NB4 (cell line): ENCODE measurements at regions not wholly inside any gene's neighbourhood (a gene's known extent, or its start where the extent isn't known, plus 50 kb on each side); places are given as distances from the start of the nearest gene placed in this dataset.

Experiments
- DNase-seq: peaks from one replicate; pipeline ENCODE4 v3.0.0; 2010; ENCODE audit warnings: low read depth
- H3K4me3 ChIP-seq: one replicate; pipeline ENCODE4 v1.5.1; 2011; ENCODE audit warnings: mild to moderate bottlenecking, low read depth, low read length, moderate library complexity
- CTCF ChIP-seq: IDR thresholded peaks from one replicate; pipeline ENCODE4 v1.5.1; 2012; ENCODE audit warnings: low read depth, low read length
- MYC ChIP-seq: IDR thresholded peaks from 2 replicates; pipeline ENCODE4 v1.6.1; 2011; ENCODE audit warnings: low read depth, low read length
- POLR2A ChIP-seq: IDR thresholded peaks from 2 replicates; pipeline ENCODE4 v1.6.1; 2011; ENCODE audit warnings: mild to moderate bottlenecking; ENCODE audit not compliant: insufficient read length; ENCODE audit errors: extremely low read depth
- TF ChIP-seq, protein P1 (sequence below): IDR thresholded peaks from 2 replicates; pipeline ENCODE4 v1.6.1; 2011; ENCODE audit warnings: low read depth, low read length

- DNase-seq, result no peak
- H3K4me3 ChIP-seq, result no peak overlapping the region
- no peak for TF ChIP-seq CTCF
- TF ChIP-seq, protein P1, sequence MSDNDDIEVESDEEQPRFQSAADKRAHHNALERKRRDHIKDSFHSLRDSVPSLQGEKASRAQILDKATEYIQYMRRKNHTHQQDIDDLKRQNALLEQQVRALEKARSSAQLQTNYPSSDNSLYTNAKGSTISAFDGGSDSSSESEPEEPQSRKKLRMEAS, result no peak
- TF ChIP-seq POLR2A, result no peak
- no peak for TF ChIP-seq MYC
These were observed 129.5 kb upstream of the FSTL4 start for GRCh38 chr5:133741818-133742355.

DNA sequence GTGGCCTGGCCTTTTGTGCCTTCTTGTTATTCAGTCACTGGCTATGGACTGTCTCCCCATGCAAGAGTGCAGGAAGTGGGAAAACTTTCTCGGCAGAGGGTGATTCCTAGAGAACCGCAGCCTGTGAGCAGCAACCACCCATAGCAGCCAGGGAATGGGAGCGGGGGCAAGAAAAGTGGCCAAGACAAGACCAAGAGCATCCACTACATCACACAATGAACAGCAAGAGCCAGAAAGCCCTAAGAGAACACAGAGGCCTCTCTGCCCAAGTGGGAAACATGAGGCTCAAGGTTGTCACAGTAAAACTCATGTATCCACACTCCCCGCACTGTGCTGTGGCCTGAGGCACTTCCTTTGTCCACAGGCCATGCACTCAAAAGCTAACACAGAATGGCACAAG is 129.1 kb upstream of the FSTL4 start:
- no peak for DNase-seq
- TF ChIP-seq POLR2A (no peak), CTCF (no peak), MYC (no peak)
- TF ChIP-seq, protein P1, result no peak
- H3K4me3 ChIP-seq, result no peak overlapping the region

DNA sequence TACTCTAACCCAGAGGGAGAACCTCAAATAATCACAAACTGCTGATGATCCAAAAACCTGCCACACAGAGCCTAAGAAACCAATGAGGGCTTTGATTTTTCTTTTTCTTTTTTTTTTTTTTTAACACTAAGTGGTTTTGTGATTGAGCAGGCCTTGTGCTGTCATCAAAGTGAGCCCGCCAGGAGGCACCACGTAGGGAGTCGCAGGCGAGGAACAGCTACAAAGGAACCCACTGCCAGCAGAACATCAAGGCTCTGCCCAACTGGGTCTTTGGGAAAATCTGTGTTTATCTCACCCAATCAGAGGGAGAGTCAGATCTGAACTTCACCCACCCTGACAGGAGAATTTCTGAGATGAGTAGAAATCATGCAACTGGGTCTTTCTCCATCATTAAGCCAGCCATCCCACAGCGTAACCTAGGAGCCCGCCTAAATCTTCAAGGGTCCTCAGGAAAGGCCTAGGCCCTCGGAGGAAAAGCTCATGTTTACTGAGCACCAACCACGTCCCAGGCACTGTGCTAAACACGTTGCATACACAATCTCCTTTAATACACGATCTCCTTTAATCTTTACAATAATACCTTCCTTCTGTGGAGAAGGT is 126.9 kb upstream of the FSTL4 start:
- no peak for DNase-seq
- no peak for TF ChIP-seq MYC
- TF ChIP-seq POLR2A, result no peak
- TF ChIP-seq CTCF, result no peak

GRCh38 chr5:133738271-133738670 is 125.9 kb upstream of the FSTL4 start:
- TF ChIP-seq POLR2A (no peak), CTCF (no peak), MYC (no peak)
- TF ChIP-seq, protein P1, result no peak
- no peak for DNase-seq
- H3K4me3 ChIP-seq, result no peak overlapping the region

More for the DNA sequence above, 126.9 kb upstream of the FSTL4 start:
- no peak overlapping the region for H3K4me3 ChIP-seq

DNA sequence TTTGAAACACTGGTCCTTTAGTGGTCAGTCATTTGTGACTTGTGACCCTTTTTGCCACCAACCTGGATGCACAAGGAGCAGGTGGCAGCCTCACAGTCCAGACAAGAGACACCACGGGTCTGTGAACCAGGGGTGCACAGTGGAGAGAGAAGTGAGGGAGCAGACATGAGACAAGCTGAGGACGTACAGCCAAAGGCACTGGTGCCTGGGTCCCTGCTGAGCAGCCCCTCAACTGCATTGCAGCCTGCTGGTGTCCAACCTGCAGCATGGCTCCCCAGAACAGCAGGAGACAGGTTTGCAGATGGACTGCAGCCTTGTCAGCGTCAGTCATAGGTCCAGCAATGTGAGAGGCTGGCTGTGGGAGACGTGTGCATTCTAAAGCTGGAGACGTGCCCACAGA is 124.2 kb upstream of the FSTL4 start:
- DNase-seq, result no peak
- TF ChIP-seq MYC (no peak), POLR2A (no peak), CTCF (no peak)
- TF ChIP-seq, protein P1, result no peak
- no peak overlapping the region for H3K4me3 ChIP-seq

DNA sequence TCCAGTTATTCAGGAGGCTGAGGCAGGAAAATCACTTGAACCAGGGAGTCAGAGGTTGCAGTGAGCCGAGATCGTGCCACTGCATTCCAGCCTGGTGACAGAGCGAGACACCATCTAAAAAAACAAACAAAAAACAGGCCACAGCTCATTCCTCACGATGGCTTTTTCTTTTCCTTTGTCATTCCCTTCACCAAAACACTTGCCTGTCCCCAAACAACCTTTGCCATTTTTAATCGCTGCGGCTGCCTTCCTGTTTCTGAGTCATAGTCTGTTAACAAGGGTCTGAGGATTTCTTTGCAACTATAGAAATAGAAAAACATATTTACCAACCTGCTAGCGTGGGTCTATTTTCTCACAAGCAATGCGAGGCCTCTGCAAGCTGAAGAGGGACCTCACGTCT is 123.0 kb upstream of the FSTL4 start:
- H3K4me3 ChIP-seq, result no peak overlapping the region
- TF ChIP-seq CTCF (no peak), POLR2A (no peak), MYC (no peak)
- TF ChIP-seq, protein P1, result no peak
- DNase-seq, result peak; percentile 6
